Panc1 (cell line): ENCODE measurements at regions not wholly inside any gene's neighbourhood (a gene's known extent, or its start where the extent isn't known, plus 50 kb on each side); places are given as distances from the start of the nearest gene placed in this dataset.
"Not testable (repeated sequence)": the region's sequence is repeated elsewhere in the genome, so short reads cannot be mapped to it uniquely, and the experiment has no call there.

Experiments
- POLR2AphosphoS5 ChIP-seq: IDR thresholded peaks from 2 replicates; pipeline ENCODE4 v1.6.1; 2012; ENCODE audit warnings: mild to moderate bottlenecking, low read depth, low read length, moderate library complexity
- TF ChIP-seq, protein P1 (sequence below): fragments of 450-650 bp; IDR thresholded peaks from 2 replicates; pipeline ENCODE4 v1.5.1; 2017; ENCODE audit warnings: mild to moderate bottlenecking

DNA sequence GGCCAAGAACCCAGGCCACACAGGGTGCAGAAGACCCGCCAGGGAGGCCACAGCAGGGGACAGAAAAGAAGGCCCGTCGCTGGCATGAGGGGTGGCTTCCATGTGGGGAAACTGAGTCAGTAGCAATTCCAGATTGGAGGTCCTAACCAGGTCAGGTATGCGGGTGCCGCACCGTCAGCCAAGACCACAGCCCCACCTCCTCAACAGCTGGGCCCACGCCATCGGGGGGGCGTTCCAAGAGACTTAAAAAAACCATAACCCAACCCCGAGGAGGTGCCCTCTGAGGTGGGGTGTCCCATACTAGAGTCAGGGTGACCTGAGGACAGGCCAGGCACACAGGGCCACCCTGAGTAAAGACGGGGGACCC lies 5416.8 kb upstream of the TPTE start:
- TF ChIP-seq, protein P1, sequence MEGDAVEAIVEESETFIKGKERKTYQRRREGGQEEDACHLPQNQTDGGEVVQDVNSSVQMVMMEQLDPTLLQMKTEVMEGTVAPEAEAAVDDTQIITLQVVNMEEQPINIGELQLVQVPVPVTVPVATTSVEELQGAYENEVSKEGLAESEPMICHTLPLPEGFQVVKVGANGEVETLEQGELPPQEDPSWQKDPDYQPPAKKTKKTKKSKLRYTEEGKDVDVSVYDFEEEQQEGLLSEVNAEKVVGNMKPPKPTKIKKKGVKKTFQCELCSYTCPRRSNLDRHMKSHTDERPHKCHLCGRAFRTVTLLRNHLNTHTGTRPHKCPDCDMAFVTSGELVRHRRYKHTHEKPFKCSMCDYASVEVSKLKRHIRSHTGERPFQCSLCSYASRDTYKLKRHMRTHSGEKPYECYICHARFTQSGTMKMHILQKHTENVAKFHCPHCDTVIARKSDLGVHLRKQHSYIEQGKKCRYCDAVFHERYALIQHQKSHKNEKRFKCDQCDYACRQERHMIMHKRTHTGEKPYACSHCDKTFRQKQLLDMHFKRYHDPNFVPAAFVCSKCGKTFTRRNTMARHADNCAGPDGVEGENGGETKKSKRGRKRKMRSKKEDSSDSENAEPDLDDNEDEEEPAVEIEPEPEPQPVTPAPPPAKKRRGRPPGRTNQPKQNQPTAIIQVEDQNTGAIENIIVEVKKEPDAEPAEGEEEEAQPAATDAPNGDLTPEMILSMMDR: not testable (repeated sequence)
- TF ChIP-seq POLR2AphosphoS5: not testable (repeated sequence)
